GM12891 (cell line): ENCODE measurements at regions not wholly inside any gene's neighbourhood (a gene's known extent, or its start where the extent isn't known, plus 50 kb on each side); places are given as distances from the start of the nearest gene placed in this dataset.
A peak's percentile ranks its signal among the peaks of the same experiment; 100 is the strongest.

ENCODE experiments used
- DNase-seq: peaks from one replicate; pipeline ENCODE4 v3.0.0; 2011; ENCODE audit warnings: low spot score; ENCODE audit not compliant: insufficient read length
- FAIRE-seq: peaks from 2 replicates; lab custom pipeline; 2011; peaks lifted over from hg19 to GRCh38; lab: Jason Lieb, UNC
- PAX5 ChIP-seq: IDR thresholded peaks from 2 replicates; pipeline ENCODE4 v1.6.1; 2011; ENCODE audit warnings: low read length, moderate library complexity, mild to moderate bottlenecking; ENCODE audit not compliant: insufficient read depth, severe bottlenecking
- POLR2A ChIP-seq: IDR thresholded peaks from 2 replicates; pipeline ENCODE4 v1.6.1; 2011; ENCODE audit warnings: low read depth, low read length, control low read depth
- POLR2AphosphoS5 ChIP-seq: IDR thresholded peaks from 2 replicates; pipeline ENCODE4 v1.6.1; 2011; ENCODE audit warnings: low read depth, low read length, control low read depth
- POU2F2 ChIP-seq: IDR thresholded peaks from 2 replicates; pipeline ENCODE4 v1.6.1; 2011; ENCODE audit warnings: low read depth, mild to moderate bottlenecking, control low read depth, low read length, moderate library complexity
- SPI1 ChIP-seq: IDR thresholded peaks from 2 replicates; pipeline ENCODE4 v1.6.1; 2011; ENCODE audit warnings: low read depth, low read length, control low read depth
- TAF1 ChIP-seq: IDR thresholded peaks from 2 replicates; pipeline ENCODE4 v1.6.1; 2011; ENCODE audit warnings: low read depth, low read length, control low read depth

- TF ChIP-seq PAX5 (no peak), SPI1 (no peak), POLR2AphosphoS5 (no peak), POLR2A (no peak), POU2F2 (no peak), TAF1 (no peak)
- DNase-seq = no peak
- no peak for FAIRE-seq
These were observed 284.9 kb downstream of the OTUD1 start for GRCh38 chr10:23723796-23724195.

DNA sequence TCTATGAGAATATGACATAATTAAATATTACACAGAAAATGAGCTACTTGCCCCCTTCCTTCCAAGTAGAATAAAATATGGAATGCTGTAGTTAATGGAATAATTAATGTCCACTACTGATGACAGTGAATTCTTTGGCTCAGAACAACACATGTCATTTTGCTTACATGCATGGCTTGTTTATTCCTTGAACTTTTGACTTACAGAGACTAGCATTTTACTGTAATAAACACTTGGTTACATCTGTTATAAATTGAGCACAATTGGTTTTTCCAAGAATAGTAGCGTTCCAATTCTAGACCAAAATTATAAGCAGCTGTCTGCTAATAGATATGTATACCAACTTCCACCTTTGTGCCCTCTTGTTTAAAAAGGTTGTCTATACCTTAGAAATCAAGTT is 286.7 kb downstream of the OTUD1 start:
- DNase-seq (no peak), FAIRE-seq (no peak)
- TF ChIP-seq POLR2A (no peak), POLR2AphosphoS5 (no peak), SPI1 (no peak), PAX5 (no peak), POU2F2 (no peak), TAF1 (no peak)

GRCh38 chr10:23742368-23742767 is 303.5 kb downstream of the OTUD1 start:
- TF ChIP-seq POLR2AphosphoS5 = no peak
- peak; percentile 89 for TF ChIP-seq SPI1
- no peak for DNase-seq
- no peak for FAIRE-seq

DNA sequence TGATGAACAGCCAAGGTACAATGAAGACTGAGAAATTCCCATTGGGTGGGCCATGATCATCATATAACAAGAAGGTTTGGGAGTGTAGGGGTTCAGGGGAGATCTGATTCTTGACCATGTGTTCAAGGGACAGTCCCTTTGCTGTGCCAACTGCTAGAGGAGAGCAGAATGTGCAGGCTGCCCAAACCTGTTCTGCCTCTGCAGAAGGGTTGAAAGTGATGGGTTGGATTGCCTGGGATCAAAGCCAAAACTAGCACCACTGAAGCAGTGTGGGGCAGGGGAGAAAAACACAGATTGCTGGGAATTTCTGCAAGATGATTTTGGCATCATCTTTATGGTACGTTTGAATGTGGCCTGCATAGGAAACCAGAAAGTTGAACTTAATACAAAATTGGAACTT is 303.9 kb downstream of the OTUD1 start:
- DNase-seq = no peak
- no peak for FAIRE-seq
- TF ChIP-seq POU2F2 = no peak
- no peak for TF ChIP-seq POLR2AphosphoS5
- no peak for TF ChIP-seq POLR2A

DNA sequence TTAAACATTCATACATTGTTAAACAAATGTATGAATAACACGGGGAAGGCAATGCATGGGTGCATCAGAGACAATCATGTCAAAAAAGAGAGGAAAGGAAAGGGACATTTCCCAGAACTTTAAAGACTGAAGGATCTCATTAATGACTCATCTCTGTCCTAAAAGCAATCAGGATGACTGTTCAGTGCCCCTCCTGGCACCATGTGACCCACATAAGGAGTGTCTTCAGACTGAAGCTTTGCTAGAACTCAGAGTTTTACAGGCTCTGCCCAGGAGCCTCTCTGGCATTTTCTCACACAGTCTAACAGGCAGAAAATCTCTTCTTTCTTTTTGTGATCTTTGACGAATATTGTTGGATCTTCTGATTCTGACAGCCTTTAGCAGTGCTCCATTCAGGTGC is 315.3 kb downstream of the OTUD1 start:
- DNase-seq (no peak), FAIRE-seq (no peak)
- TF ChIP-seq POLR2A = no peak
- no peak for TF ChIP-seq PAX5
- TF ChIP-seq SPI1 = no peak
- no peak for TF ChIP-seq POU2F2
- no peak for TF ChIP-seq TAF1
- TF ChIP-seq POLR2AphosphoS5 = no peak

GRCh38 chr10:23754941-23755340 is 316.1 kb downstream of the OTUD1 start:
- TF ChIP-seq POU2F2 (no peak), POLR2AphosphoS5 (no peak), TAF1 (no peak), PAX5 (no peak), POLR2A (no peak), SPI1 (no peak)
- FAIRE-seq = no peak
- DNase-seq = no peak

GRCh38 chr10:23755556-23755955 is 316.7 kb downstream of the OTUD1 start:
- no peak for TF ChIP-seq POLR2AphosphoS5
- no peak for TF ChIP-seq POLR2A
- no peak for TF ChIP-seq POU2F2
- no peak for TF ChIP-seq TAF1
- TF ChIP-seq SPI1 = no peak
- no peak for TF ChIP-seq PAX5
- DNase-seq (no peak), FAIRE-seq (no peak)

- FAIRE-seq = no peak
- no peak for TF ChIP-seq PAX5
- no peak for TF ChIP-seq POLR2A
- TF ChIP-seq POLR2AphosphoS5 = no peak
- no peak for TF ChIP-seq POU2F2
- TF ChIP-seq TAF1 = no peak
- no peak for TF ChIP-seq SPI1
- DNase-seq = no peak
These were observed 329.4 kb downstream of the OTUD1 start for GRCh38 chr10:23768281-23768680.

- TF ChIP-seq POLR2AphosphoS5 = no peak
- FAIRE-seq (no peak), DNase-seq (no peak)
These were observed 338.3 kb downstream of the OTUD1 start for GRCh38 chr10:23777153-23777552.

DNA sequence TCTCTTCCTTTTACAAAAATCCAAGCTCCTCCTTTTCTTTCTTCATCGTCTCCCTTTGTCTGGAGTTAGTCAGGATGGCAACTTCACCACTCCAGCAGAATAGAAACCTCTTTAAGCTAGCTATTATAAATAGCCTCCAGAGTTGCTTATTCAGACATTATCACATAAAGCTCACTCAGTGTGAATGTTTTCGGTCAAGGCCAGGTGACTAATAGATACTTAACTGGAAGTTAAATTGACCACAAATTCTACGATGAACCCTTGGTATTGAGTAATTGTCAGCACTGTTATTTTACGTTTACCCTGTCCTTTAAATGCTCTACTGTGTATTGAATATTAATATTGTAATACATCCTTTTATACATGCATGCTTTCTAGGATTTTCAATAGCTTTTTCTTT is 340.4 kb downstream of the OTUD1 start:
- no peak for FAIRE-seq
- DNase-seq = no peak
- TF ChIP-seq PAX5 = no peak
- no peak for TF ChIP-seq POLR2AphosphoS5
- TF ChIP-seq POLR2A = no peak
- no peak for TF ChIP-seq POU2F2
- no peak for TF ChIP-seq SPI1
- TF ChIP-seq TAF1 = no peak

- DNase-seq = no peak
- no peak for FAIRE-seq
- no peak for TF ChIP-seq POU2F2
- TF ChIP-seq SPI1 = no peak
- TF ChIP-seq POLR2AphosphoS5 = no peak
- TF ChIP-seq PAX5 = no peak
- no peak for TF ChIP-seq TAF1
- TF ChIP-seq POLR2A = no peak
These were observed 341.5 kb downstream of the OTUD1 start for GRCh38 chr10:23780331-23780730.
